ENCODE measurements at regions not wholly inside any gene's neighbourhood (a gene's known extent, or its start where the extent isn't known, plus 50 kb on each side); places are given as distances from the start of the nearest gene placed in this dataset.

- no peak for DNase-seq (ENCODE audit: low read depth)
Measured at GRCh38 chrX:97766501-97767095, 882.9 kb downstream of the RPA4 start.

- no peak for DNase-seq (ENCODE audit: low read depth)
Measured at GRCh38 chrX:97787311-97787710, 903.6 kb downstream of the RPA4 start.

- DNase-seq (ENCODE audit: low read depth), result no peak
Measured at GRCh38 chrX:97787849-97788248, 904.1 kb downstream of the RPA4 start.

GRCh38 chrX:97790850-97791249 lies 907.1 kb downstream of the RPA4 start:
- DNase-seq (ENCODE audit: low read depth), result no peak

- DNase-seq (ENCODE audit: low read depth), result no peak
Measured at GRCh38 chrX:97797076-97797475, 913.4 kb downstream of the RPA4 start.

GRCh38 chrX:97806238-97806637 lies 922.5 kb downstream of the RPA4 start:
- DNase-seq (ENCODE audit: low read depth), result no peak

GRCh38 chrX:97806946-97807345 lies 923.2 kb downstream of the RPA4 start:
- DNase-seq (ENCODE audit: low read depth), result no peak

- no peak for DNase-seq (ENCODE audit: low read depth)
Measured at GRCh38 chrX:97820170-97820569, 936.5 kb downstream of the RPA4 start.

GRCh38 chrX:97828471-97828870 lies 944.8 kb downstream of the RPA4 start:
- DNase-seq (ENCODE audit: low read depth), result no peak

- no peak for DNase-seq (ENCODE audit: low read depth)
Measured at GRCh38 chrX:97835969-97836368, 952.3 kb downstream of the RPA4 start.

- no peak for DNase-seq (ENCODE audit: low read depth)
Measured at GRCh38 chrX:97841544-97842179, 958.0 kb downstream of the RPA4 start.

GRCh38 chrX:97842468-97843199 lies 958.9 kb downstream of the RPA4 start:
- DNase-seq (ENCODE audit: low read depth), result no peak

GRCh38 chrX:97843200-97843811 lies 959.6 kb downstream of the RPA4 start:
- no peak for DNase-seq (ENCODE audit: low read depth)

- no peak for DNase-seq (ENCODE audit: low read depth)
Measured at GRCh38 chrX:97844161-97844560, 960.5 kb downstream of the RPA4 start.

- no peak for DNase-seq (ENCODE audit: low read depth)
Measured at GRCh38 chrX:97844943-97845342, 961.2 kb downstream of the RPA4 start.

- no peak for DNase-seq (ENCODE audit: low read depth)
Measured at GRCh38 chrX:97845451-97845850, 961.7 kb downstream of the RPA4 start.

GRCh38 chrX:97846228-97846627 lies 962.5 kb downstream of the RPA4 start:
- no peak for DNase-seq (ENCODE audit: low read depth)

GRCh38 chrX:97846718-97847237 lies 963.1 kb downstream of the RPA4 start:
- no peak for DNase-seq (ENCODE audit: low read depth)

GRCh38 chrX:97847885-97848679 lies 964.4 kb downstream of the RPA4 start:
- DNase-seq (ENCODE audit: low read depth), result no peak

- DNase-seq (ENCODE audit: low read depth), result no peak
Measured at GRCh38 chrX:97849951-97850350, 966.2 kb downstream of the RPA4 start.

GRCh38 chrX:97850911-97851310 lies 967.2 kb downstream of the RPA4 start:
- no peak for DNase-seq (ENCODE audit: low read depth)

GRCh38 chrX:97854086-97854485 lies 970.4 kb downstream of the RPA4 start:
- DNase-seq (ENCODE audit: low read depth), result no peak
